ENCODE measurements at regions not wholly inside any gene's neighbourhood (a gene's known extent, or its start where the extent isn't known, plus 50 kb on each side); places are given as distances from the start of the nearest gene placed in this dataset.

GRCh38 chr6:81215092-81215432 lies 537.4 kb downstream of the TENT5A start:
- H3K4me1 Mint-ChIP-seq (ENCODE audit: low read depth), result no peaks in the 10 kb centered on the region
- no peaks in the 10 kb centered on the region for H3K36me3 Mint-ChIP-seq (ENCODE audit: low read depth)
- peaks cover 14% of the 10 kb centered on the region for H3K9me3 Mint-ChIP-seq

GRCh38 chr6:81214414-81215091 lies 537.9 kb downstream of the TENT5A start:
- H3K4me1 Mint-ChIP-seq (ENCODE audit: low read depth), result no peaks in the 10 kb centered on the region
- no peak overlapping the region for H3K4me3 Mint-ChIP-seq
- H3K9me3 Mint-ChIP-seq, result peaks cover 14% of the 10 kb centered on the region
- DNase-seq, result no peak
- H3K27me3 Mint-ChIP-seq, result no peaks in the 10 kb centered on the region
- no peaks in the 10 kb centered on the region for H3K36me3 Mint-ChIP-seq (ENCODE audit: low read depth)
- no peak overlapping the region for H3K27ac Mint-ChIP-seq

More at GRCh38 chr6:81215092-81215432, 537.4 kb downstream of the TENT5A start:
- Mint-ChIP-seq H3K27me3 (no peaks in the 10 kb centered on the region), H3K27ac (no peak overlapping the region), H3K4me3 (no peak overlapping the region)
- no peak for DNase-seq

- Mint-ChIP-seq H3K9me3 (peaks cover 2% of the 10 kb centered on the region), H3K36me3 (ENCODE audit: low read depth) (no peaks in the 10 kb centered on the region), H3K4me1 (ENCODE audit: low read depth) (no peaks in the 10 kb centered on the region), H3K4me3 (no peak overlapping the region), H3K27ac (no peak overlapping the region), H3K27me3 (no peaks in the 10 kb centered on the region)
- DNase-seq, result no peak
These were observed 547.8 kb downstream of the TENT5A start for GRCh38 chr6:81204731-81205130.

- Mint-ChIP-seq H3K4me3 (no peak overlapping the region), H3K9me3 (peaks cover 3% of the 10 kb centered on the region), H3K27me3 (no peaks in the 10 kb centered on the region), H3K36me3 (ENCODE audit: low read depth) (no peaks in the 10 kb centered on the region), H3K4me1 (ENCODE audit: low read depth) (no peaks in the 10 kb centered on the region), H3K27ac (no peak overlapping the region)
- no peak for DNase-seq
These were observed 558.1 kb downstream of the TENT5A start for GRCh38 chr6:81194374-81194773.

- no peaks in the 10 kb centered on the region for H3K27me3 Mint-ChIP-seq
- no peaks in the 10 kb centered on the region for H3K9me3 Mint-ChIP-seq
- DNase-seq, result no peak
- H3K36me3 Mint-ChIP-seq (ENCODE audit: low read depth), result no peaks in the 10 kb centered on the region
- H3K4me3 Mint-ChIP-seq, result no peak overlapping the region
- no peak overlapping the region for H3K27ac Mint-ChIP-seq
- H3K4me1 Mint-ChIP-seq (ENCODE audit: low read depth), result no peaks in the 10 kb centered on the region
These were observed 580.3 kb downstream of the TENT5A start for GRCh38 chr6:81172056-81172740.

GRCh38 chr6:81169166-81169565 lies 583.3 kb downstream of the TENT5A start:
- no peaks in the 10 kb centered on the region for H3K36me3 Mint-ChIP-seq (ENCODE audit: low read depth)
- no peak overlapping the region for H3K27ac Mint-ChIP-seq
- H3K4me3 Mint-ChIP-seq, result no peak overlapping the region
- no peak for DNase-seq
- H3K4me1 Mint-ChIP-seq (ENCODE audit: low read depth), result no peaks in the 10 kb centered on the region
- H3K27me3 Mint-ChIP-seq, result no peaks in the 10 kb centered on the region
- H3K9me3 Mint-ChIP-seq, result peaks cover 2% of the 10 kb centered on the region

- H3K9me3 Mint-ChIP-seq, result peaks cover 2% of the 10 kb centered on the region
- DNase-seq, result no peak
- H3K4me3 Mint-ChIP-seq, result no peak overlapping the region
- no peaks in the 10 kb centered on the region for H3K4me1 Mint-ChIP-seq (ENCODE audit: low read depth)
- no peaks in the 10 kb centered on the region for H3K27me3 Mint-ChIP-seq
- no peaks in the 10 kb centered on the region for H3K36me3 Mint-ChIP-seq (ENCODE audit: low read depth)
- H3K27ac Mint-ChIP-seq, result no peak overlapping the region
These were observed 585.7 kb downstream of the TENT5A start for GRCh38 chr6:81166770-81167169.

- Mint-ChIP-seq H3K9me3 (peaks cover 5% of the 10 kb centered on the region), H3K4me3 (no peak overlapping the region), H3K36me3 (ENCODE audit: low read depth) (no peaks in the 10 kb centered on the region), H3K4me1 (ENCODE audit: low read depth) (no peaks in the 10 kb centered on the region), H3K27ac (no peak overlapping the region), H3K27me3 (no peaks in the 10 kb centered on the region)
- no peak for DNase-seq
These were observed 593.5 kb downstream of the TENT5A start for GRCh38 chr6:81158956-81159355.

- H3K9me3 Mint-ChIP-seq, result peaks cover 16% of the 10 kb centered on the region
- no peak overlapping the region for H3K27ac Mint-ChIP-seq
- no peaks in the 10 kb centered on the region for H3K27me3 Mint-ChIP-seq
- no peak for DNase-seq
- no peaks in the 10 kb centered on the region for H3K36me3 Mint-ChIP-seq (ENCODE audit: low read depth)
- H3K4me1 Mint-ChIP-seq (ENCODE audit: low read depth), result no peaks in the 10 kb centered on the region
- no peak overlapping the region for H3K4me3 Mint-ChIP-seq
These were observed 603.7 kb downstream of the TENT5A start for GRCh38 chr6:81148751-81149150.

GRCh38 chr6:81145506-81145905 lies 607.0 kb downstream of the TENT5A start:
- Mint-ChIP-seq H3K36me3 (ENCODE audit: low read depth) (no peaks in the 10 kb centered on the region), H3K27ac (no peak overlapping the region), H3K4me3 (no peak overlapping the region), H3K9me3 (peaks cover 7% of the 10 kb centered on the region), H3K4me1 (ENCODE audit: low read depth) (no peaks in the 10 kb centered on the region), H3K27me3 (no peaks in the 10 kb centered on the region)
- DNase-seq, result no peak

GRCh38 chr6:81144346-81144745 lies 608.1 kb downstream of the TENT5A start:
- no peaks in the 10 kb centered on the region for H3K36me3 Mint-ChIP-seq (ENCODE audit: low read depth)
- peaks cover 7% of the 10 kb centered on the region for H3K9me3 Mint-ChIP-seq
- no peaks in the 10 kb centered on the region for H3K4me1 Mint-ChIP-seq (ENCODE audit: low read depth)
- H3K4me3 Mint-ChIP-seq, result no peak overlapping the region
- DNase-seq, result no peak
- no peaks in the 10 kb centered on the region for H3K27me3 Mint-ChIP-seq
- no peak overlapping the region for H3K27ac Mint-ChIP-seq

GRCh38 chr6:81138236-81138635 lies 614.2 kb downstream of the TENT5A start:
- Mint-ChIP-seq H3K4me3 (no peak overlapping the region), H3K27ac (no peak overlapping the region), H3K4me1 (ENCODE audit: low read depth) (no peaks in the 10 kb centered on the region), H3K27me3 (no peaks in the 10 kb centered on the region), H3K9me3 (peaks cover 8% of the 10 kb centered on the region), H3K36me3 (ENCODE audit: low read depth) (no peaks in the 10 kb centered on the region)
- DNase-seq, result no peak

- Mint-ChIP-seq H3K9me3 (peaks cover 2% of the 10 kb centered on the region), H3K4me3 (no peak overlapping the region), H3K27me3 (no peaks in the 10 kb centered on the region), H3K36me3 (ENCODE audit: low read depth) (no peaks in the 10 kb centered on the region), H3K4me1 (ENCODE audit: low read depth) (no peaks in the 10 kb centered on the region), H3K27ac (no peak overlapping the region)
- no peak for DNase-seq
These were observed 621.5 kb downstream of the TENT5A start for GRCh38 chr6:81130969-81131368.

GRCh38 chr6:81130061-81130460 lies 622.4 kb downstream of the TENT5A start:
- DNase-seq, result no peak
- no peaks in the 10 kb centered on the region for H3K4me1 Mint-ChIP-seq (ENCODE audit: low read depth)
- H3K27ac Mint-ChIP-seq, result no peak overlapping the region
- no peaks in the 10 kb centered on the region for H3K36me3 Mint-ChIP-seq (ENCODE audit: low read depth)
- peaks cover 2% of the 10 kb centered on the region for H3K9me3 Mint-ChIP-seq
- no peaks in the 10 kb centered on the region for H3K27me3 Mint-ChIP-seq
- H3K4me3 Mint-ChIP-seq, result no peak overlapping the region

GRCh38 chr6:81128671-81129070 lies 623.8 kb downstream of the TENT5A start:
- Mint-ChIP-seq H3K9me3 (peaks cover 2% of the 10 kb centered on the region), H3K36me3 (ENCODE audit: low read depth) (no peaks in the 10 kb centered on the region), H3K27ac (no peak overlapping the region), H3K4me1 (ENCODE audit: low read depth) (no peaks in the 10 kb centered on the region), H3K4me3 (no peak overlapping the region), H3K27me3 (no peaks in the 10 kb centered on the region)
- no peak for DNase-seq

All from activated T-cell treated with anti-CD3 and anti-CD28 coated beads, Interleukin-2, amount 50 U/mL, for 24 hours (primary cell).